ENCODE measurements at regions not wholly inside any gene's neighbourhood (a gene's known extent, or its start where the extent isn't known, plus 50 kb on each side); places are given as distances from the start of the nearest gene placed in this dataset.

- H3K9me3 ChIP-seq (ENCODE audit: control insufficient read depth in 1 of 2, low read length in 2 of 2): no peaks in the 10 kb centered on the region
- H3K9ac ChIP-seq (ENCODE audit: low read depth in 1 of 2, low read length in 2 of 2): no peak overlapping the region
- H3K27me3 ChIP-seq (ENCODE audit: control insufficient read depth in 1 of 2, insufficient read depth in 2 of 2, low read length in 2 of 2): peaks cover 0 to 12% of the 10 kb centered on the region in 2 donors
- H3K36me3 ChIP-seq (ENCODE audit: control insufficient read depth in 1 of 2, insufficient read depth in 2 of 2, low read length in 2 of 2): no peaks in the 10 kb centered on the region
- H3K27ac ChIP-seq (ENCODE audit: low read depth, low read length): no peak overlapping the region
- no peak overlapping the region for H3K4me3 ChIP-seq (ENCODE audit: low read depth in 1 of 2, low read length in 2 of 2)
- no peaks in the 10 kb centered on the region for H3K4me1 ChIP-seq (ENCODE audit: control insufficient read depth in 1 of 2, insufficient read depth in 2 of 2, low read length in 2 of 2)
Measured at GRCh38 chr1:30372792-30373433, 350.5 kb downstream of the MATN1 start.

GRCh38 chr1:30371888-30372791, 351.2 kb downstream of the MATN1 start:
- Histone ChIP-seq H3K27me3 (ENCODE audit: control insufficient read depth in 1 of 2, insufficient read depth in 2 of 2, low read length in 2 of 2) (peaks cover 0 to 12% of the 10 kb centered on the region in 2 donors), H3K4me1 (ENCODE audit: control insufficient read depth in 1 of 2, insufficient read depth in 2 of 2, low read length in 2 of 2) (no peaks in the 10 kb centered on the region), H3K9ac (ENCODE audit: low read depth in 1 of 2, low read length in 2 of 2) (no peak overlapping the region), H3K27ac (ENCODE audit: low read depth, low read length) (no peak overlapping the region), H3K36me3 (ENCODE audit: control insufficient read depth in 1 of 2, insufficient read depth in 2 of 2, low read length in 2 of 2) (no peaks in the 10 kb centered on the region), H3K4me3 (ENCODE audit: low read depth in 1 of 2, low read length in 2 of 2) (no peak overlapping the region), H3K9me3 (ENCODE audit: control insufficient read depth in 1 of 2, low read length in 2 of 2) (no peaks in the 10 kb centered on the region)

- no peaks in the 10 kb centered on the region for H3K9me3 ChIP-seq (ENCODE audit: control insufficient read depth in 1 of 2, low read length in 2 of 2)
- H3K27me3 ChIP-seq (ENCODE audit: control insufficient read depth in 1 of 2, insufficient read depth in 2 of 2, low read length in 2 of 2): peaks cover 5 to 6% of the 10 kb centered on the region in 2 donors
- H3K4me3 ChIP-seq (ENCODE audit: low read depth in 1 of 2, low read length in 2 of 2): no peak overlapping the region
- H3K36me3 ChIP-seq (ENCODE audit: control insufficient read depth in 1 of 2, insufficient read depth in 2 of 2, low read length in 2 of 2): no peaks in the 10 kb centered on the region
- no peaks in the 10 kb centered on the region for H3K4me1 ChIP-seq (ENCODE audit: control insufficient read depth in 1 of 2, insufficient read depth in 2 of 2, low read length in 2 of 2)
- H3K9ac ChIP-seq (ENCODE audit: low read depth in 1 of 2, low read length in 2 of 2): no peak overlapping the region
- H3K27ac ChIP-seq (ENCODE audit: low read depth, low read length): no peak overlapping the region
Measured at GRCh38 chr1:30371179-30371788, 352.1 kb downstream of the MATN1 start.

- Histone ChIP-seq H3K9me3 (ENCODE audit: control insufficient read depth in 1 of 2, low read length in 2 of 2) (no peaks in the 10 kb centered on the region), H3K36me3 (ENCODE audit: control insufficient read depth in 1 of 2, insufficient read depth in 2 of 2, low read length in 2 of 2) (no peaks in the 10 kb centered on the region), H3K9ac (ENCODE audit: low read depth in 1 of 2, low read length in 2 of 2) (no peak overlapping the region), H3K4me1 (ENCODE audit: control insufficient read depth in 1 of 2, insufficient read depth in 2 of 2, low read length in 2 of 2) (no peaks in the 10 kb centered on the region), H3K27ac (ENCODE audit: low read depth, low read length) (no peak overlapping the region), H3K4me3 (ENCODE audit: low read depth in 1 of 2, low read length in 2 of 2) (no peak overlapping the region), H3K27me3 (ENCODE audit: control insufficient read depth in 1 of 2, insufficient read depth in 2 of 2, low read length in 2 of 2) (peaks cover 5 to 6% of the 10 kb centered on the region in 2 donors)
Measured at GRCh38 chr1:30368651-30369240, 354.6 kb downstream of the MATN1 start.

GRCh38 chr1:30366911-30367310, 356.5 kb downstream of the MATN1 start:
- Histone ChIP-seq H3K27ac (ENCODE audit: low read depth, low read length) (no peak overlapping the region), H3K36me3 (ENCODE audit: control insufficient read depth in 1 of 2, insufficient read depth in 2 of 2, low read length in 2 of 2) (no peaks in the 10 kb centered on the region), H3K4me1 (ENCODE audit: control insufficient read depth in 1 of 2, insufficient read depth in 2 of 2, low read length in 2 of 2) (no peaks in the 10 kb centered on the region), H3K9me3 (ENCODE audit: control insufficient read depth in 1 of 2, low read length in 2 of 2) (no peaks in the 10 kb centered on the region), H3K27me3 (ENCODE audit: control insufficient read depth in 1 of 2, insufficient read depth in 2 of 2, low read length in 2 of 2) (peaks cover 3 to 5% of the 10 kb centered on the region in 2 donors), H3K9ac (ENCODE audit: low read depth in 1 of 2, low read length in 2 of 2) (no peak overlapping the region), H3K4me3 (ENCODE audit: low read depth in 1 of 2, low read length in 2 of 2) (no peak overlapping the region)

GRCh38 chr1:30366199-30366598, 357.2 kb downstream of the MATN1 start:
- peaks cover 3 to 5% of the 10 kb centered on the region in 2 donors for H3K27me3 ChIP-seq (ENCODE audit: control insufficient read depth in 1 of 2, insufficient read depth in 2 of 2, low read length in 2 of 2)
- no peak overlapping the region for H3K4me3 ChIP-seq (ENCODE audit: low read depth in 1 of 2, low read length in 2 of 2)
- H3K4me1 ChIP-seq (ENCODE audit: control insufficient read depth in 1 of 2, insufficient read depth in 2 of 2, low read length in 2 of 2): no peaks in the 10 kb centered on the region
- no peak overlapping the region for H3K9ac ChIP-seq (ENCODE audit: low read depth in 1 of 2, low read length in 2 of 2)
- no peaks in the 10 kb centered on the region for H3K9me3 ChIP-seq (ENCODE audit: control insufficient read depth in 1 of 2, low read length in 2 of 2)
- H3K27ac ChIP-seq (ENCODE audit: low read depth, low read length): no peak overlapping the region
- no peaks in the 10 kb centered on the region for H3K36me3 ChIP-seq (ENCODE audit: control insufficient read depth in 1 of 2, insufficient read depth in 2 of 2, low read length in 2 of 2)

GRCh38 chr1:30365596-30365995, 357.8 kb downstream of the MATN1 start:
- no peak overlapping the region for H3K9ac ChIP-seq (ENCODE audit: low read depth in 1 of 2, low read length in 2 of 2)
- no peaks in the 10 kb centered on the region for H3K4me1 ChIP-seq (ENCODE audit: control insufficient read depth in 1 of 2, insufficient read depth in 2 of 2, low read length in 2 of 2)
- no peak overlapping the region for H3K27ac ChIP-seq (ENCODE audit: low read depth, low read length)
- H3K36me3 ChIP-seq (ENCODE audit: control insufficient read depth in 1 of 2, insufficient read depth in 2 of 2, low read length in 2 of 2): no peaks in the 10 kb centered on the region
- H3K9me3 ChIP-seq (ENCODE audit: control insufficient read depth in 1 of 2, low read length in 2 of 2): no peaks in the 10 kb centered on the region
- H3K4me3 ChIP-seq (ENCODE audit: low read depth in 1 of 2, low read length in 2 of 2): no peak overlapping the region
- H3K27me3 ChIP-seq (ENCODE audit: control insufficient read depth in 1 of 2, insufficient read depth in 2 of 2, low read length in 2 of 2): peaks cover 3 to 5% of the 10 kb centered on the region in 2 donors

GRCh38 chr1:30363031-30363430, 360.4 kb downstream of the MATN1 start:
- Histone ChIP-seq H3K4me1 (ENCODE audit: control insufficient read depth in 1 of 2, insufficient read depth in 2 of 2, low read length in 2 of 2) (no peaks in the 10 kb centered on the region), H3K9me3 (ENCODE audit: control insufficient read depth in 1 of 2, low read length in 2 of 2) (no peaks in the 10 kb centered on the region), H3K27me3 (ENCODE audit: control insufficient read depth in 1 of 2, insufficient read depth in 2 of 2, low read length in 2 of 2) (peaks cover 3 to 5% of the 10 kb centered on the region in 2 donors), H3K9ac (ENCODE audit: low read depth in 1 of 2, low read length in 2 of 2) (no peak overlapping the region), H3K27ac (ENCODE audit: low read depth, low read length) (no peak overlapping the region), H3K36me3 (ENCODE audit: control insufficient read depth in 1 of 2, insufficient read depth in 2 of 2, low read length in 2 of 2) (no peaks in the 10 kb centered on the region), H3K4me3 (ENCODE audit: low read depth in 1 of 2, low read length in 2 of 2) (no peak overlapping the region)

- no peaks in the 10 kb centered on the region for H3K36me3 ChIP-seq (ENCODE audit: control insufficient read depth in 1 of 2, insufficient read depth in 2 of 2, low read length in 2 of 2)
- peaks cover 3 to 5% of the 10 kb centered on the region in 2 donors for H3K27me3 ChIP-seq (ENCODE audit: control insufficient read depth in 1 of 2, insufficient read depth in 2 of 2, low read length in 2 of 2)
- no peaks in the 10 kb centered on the region for H3K9me3 ChIP-seq (ENCODE audit: control insufficient read depth in 1 of 2, low read length in 2 of 2)
- no peak overlapping the region for H3K9ac ChIP-seq (ENCODE audit: low read depth in 1 of 2, low read length in 2 of 2)
- no peaks in the 10 kb centered on the region for H3K4me1 ChIP-seq (ENCODE audit: control insufficient read depth in 1 of 2, insufficient read depth in 2 of 2, low read length in 2 of 2)
- H3K27ac ChIP-seq (ENCODE audit: low read depth, low read length): no peak overlapping the region
- no peak overlapping the region for H3K4me3 ChIP-seq (ENCODE audit: low read depth in 1 of 2, low read length in 2 of 2)
Measured at GRCh38 chr1:30362603-30362990, 360.8 kb downstream of the MATN1 start.

Measured in duodenal mucosa (tissue), 2 donors.